ENCODE measurements at regions not wholly inside any gene's neighbourhood (a gene's known extent, or its start where the extent isn't known, plus 50 kb on each side); places are given as distances from the start of the nearest gene placed in this dataset.

- TF ChIP-seq CTCF (IDR thresholded peaks at IDR 0.05 in 8 of 11, conservative IDR thresholded peaks at IDR 0.05 in 3 of 11) (no peak), POLR2A (IDR thresholded peaks at IDR 0.05) (no peak), POLR2AphosphoS5 (IDR thresholded peaks at IDR 0.05) (no peak)
Measured at GRCh38 chr4:14262221-14262620, 634.7 kb upstream of the BOD1L1 start.

All from spleen (tissue), 7 donors.